AG10803 (cell line): ENCODE measurements at regions not wholly inside any gene's neighbourhood (a gene's known extent, or its start where the extent isn't known, plus 50 kb on each side); places are given as distances from the start of the nearest gene placed in this dataset.
A peak's percentile ranks its signal among the peaks of the same experiment; 100 is the strongest.

ENCODE experiments used
- DNase-seq: peaks from one replicate; pipeline ENCODE4 v3.0.0; 2010; ENCODE audit warnings: low read depth
- H3K4me3 ChIP-seq: 2 replicates; pipeline ENCODE4 v1.5.1; 2011; ENCODE audit warnings: mild to moderate bottlenecking, low read length, control low read depth
- CTCF ChIP-seq: conservative IDR thresholded peaks from 2 replicates; pipeline ENCODE4 v1.5.1; 2011; ENCODE audit warnings: mild to moderate bottlenecking, low read length, control low read depth, inconsistent platforms

GRCh38 chr6:81204731-81205130 is 547.8 kb downstream of the TENT5A start:
- peak; percentile 75 for DNase-seq
- H3K4me3 ChIP-seq = no peak overlapping the region
- TF ChIP-seq CTCF = no peak

- TF ChIP-seq CTCF = no peak
- no peak for DNase-seq
- H3K4me3 ChIP-seq = no peak overlapping the region
Measured at GRCh38 chr6:81194374-81194773, 558.1 kb downstream of the TENT5A start.

- no peak overlapping the region for H3K4me3 ChIP-seq
- peak; percentile 88 for DNase-seq
- TF ChIP-seq CTCF = no peak
Measured at GRCh38 chr6:81172056-81172740, 580.3 kb downstream of the TENT5A start.

- TF ChIP-seq CTCF = no peak
- H3K4me3 ChIP-seq = no peak overlapping the region
- peak; percentile 61 for DNase-seq
Measured at GRCh38 chr6:81169166-81169565, 583.3 kb downstream of the TENT5A start.

GRCh38 chr6:81166770-81167169 is 585.7 kb downstream of the TENT5A start:
- TF ChIP-seq CTCF = no peak
- no peak overlapping the region for H3K4me3 ChIP-seq
- peak; percentile 75 for DNase-seq

GRCh38 chr6:81158956-81159355 is 593.5 kb downstream of the TENT5A start:
- H3K4me3 ChIP-seq = no peak overlapping the region
- no peak for TF ChIP-seq CTCF
- DNase-seq = no peak

GRCh38 chr6:81148751-81149150 is 603.7 kb downstream of the TENT5A start:
- H3K4me3 ChIP-seq = no peak overlapping the region
- TF ChIP-seq CTCF = no peak
- DNase-seq = peak; percentile 27
